H1 (cell line): ENCODE measurements at regions not wholly inside any gene's neighbourhood (a gene's known extent, or its start where the extent isn't known, plus 50 kb on each side); places are given as distances from the start of the nearest gene placed in this dataset.

Source experiments
- CTCF ChIA-PET: fragments of 300-600 bp; sonication (Branson Sonifier 250); formaldehyde crosslinking; loops from one replicate; lab custom pipeline; 2021; ENCODE audit not compliant: partially characterized antibody; lab: Charles Lee
- POLR2A ChIA-PET: fragments of 300-600 bp; sonication (Branson Sonifier 250); formaldehyde crosslinking; loops from one replicate; lab custom pipeline; 2021; ENCODE audit warnings: inconsistent platforms; ENCODE audit not compliant: partially characterized antibody; lab: Charles Lee
- DNase-seq, 2 experiments: peaks; one replicate each; pipeline versions ENCODE4 v3.0.0 to v3.0.0-alpha.2; 2010 to 2022; ENCODE audit warnings: low spot score in 2 of 2, low read depth in 1 of 2, mixed read lengths in 1 of 2
- FAIRE-seq: peaks from 2 replicates; lab custom pipeline; 2011; peaks lifted over from hg19 to GRCh38; lab: Jason Lieb, UNC
- H2AFZ ChIP-seq: 2 replicates; pipeline ENCODE4 v1.8.1; 2012; ENCODE audit warnings: low read length, inconsistent platforms
- H2AK5ac ChIP-seq: 2 replicates; pipeline ENCODE4 v1.6.1; 2013; ENCODE audit warnings: low read depth, low read length
- H2BK120ac ChIP-seq: replicated peaks from 2 replicates; pipeline ENCODE3; 2013; ENCODE audit warnings: low read depth, low read length, inconsistent platforms
- H2BK12ac ChIP-seq: 2 replicates; pipeline ENCODE4 v1.6.1; 2013; ENCODE audit warnings: low read depth, low read length
- H2BK15ac ChIP-seq: 2 replicates; pipeline ENCODE4 v1.6.1; 2013; ENCODE audit warnings: low read length
- H2BK20ac ChIP-seq: 2 replicates; pipeline ENCODE4 v1.6.1; 2013; ENCODE audit warnings: low read length
- H2BK5ac ChIP-seq: 2 replicates; pipeline ENCODE4 v1.6.1; 2013; ENCODE audit warnings: low read depth, low read length
- H3K14ac ChIP-seq: 2 replicates; pipeline ENCODE4 v1.6.1; 2013; ENCODE audit warnings: inconsistent platforms; ENCODE audit not compliant: insufficient read length
- H3K18ac ChIP-seq: 2 replicates; pipeline ENCODE4 v1.6.1; 2013; ENCODE audit warnings: low read length; ENCODE audit errors: extremely low read depth
- H3K23ac ChIP-seq: 2 replicates; pipeline ENCODE4 v1.6.1; 2013; ENCODE audit warnings: inconsistent platforms; ENCODE audit not compliant: insufficient read length
- H3K23me2 ChIP-seq: 2 replicates; pipeline ENCODE4 v1.6.1; 2013; ENCODE audit warnings: low read depth, low read length
- H3K27ac ChIP-seq: 2 replicates; pipeline ENCODE4 v1.6.1; 2011; ENCODE audit warnings: low read depth, low read length, inconsistent platforms
- H3K27me3 ChIP-seq, 4 experiments: replicated peaks in 1 of 4; 1 replicate in 1 of 4; 2 replicates in 3 of 4; pipeline versions ENCODE4 v1.6.1 to v1.8.1; 2011 to 2013; ENCODE audit warnings: low read length in 3 of 4, mild to moderate bottlenecking in 3 of 4, inconsistent platforms in 2 of 4, mixed read lengths in 2 of 4, moderate library complexity in 1 of 4; ENCODE audit not compliant: control insufficient read depth in 3 of 4, insufficient read depth in 3 of 4; ENCODE audit errors: extremely low read depth in 1 of 4
- H3K36me3 ChIP-seq, 4 experiments: 2 replicates each; pipeline versions ENCODE4 v1.6.1 to v1.8.1; 2011 to 2013; ENCODE audit warnings: mild to moderate bottlenecking in 4 of 4, low read length in 3 of 4, moderate library complexity in 2 of 4, control low read depth in 1 of 4, inconsistent platforms in 1 of 4; ENCODE audit not compliant: insufficient read depth in 4 of 4, control insufficient read depth in 2 of 4
- H3K4ac ChIP-seq: replicated peaks from 2 replicates; pipeline ENCODE3; 2013; ENCODE audit warnings: low read length, low read depth, mixed read lengths, inconsistent platforms; ENCODE audit not compliant: insufficient read length
- H3K4me1 ChIP-seq, 4 experiments: replicated peaks in 1 of 4; 1 replicate in 1 of 4; 2 replicates in 3 of 4; pipeline versions ENCODE4 v1.6.1 to v1.8.1; 2011 to 2013; ENCODE audit warnings: low read length in 3 of 4, inconsistent platforms in 2 of 4, mixed read lengths in 1 of 4; ENCODE audit not compliant: insufficient read depth in 4 of 4, control insufficient read depth in 3 of 4
- H3K4me2 ChIP-seq, 2 experiments: 2 replicates each; pipeline versions ENCODE4 v1.6.1 to v1.8.1; 2011 to 2013; ENCODE audit warnings: low read depth in 2 of 2, low read length in 2 of 2, control low read depth in 1 of 2, inconsistent platforms in 1 of 2, mild to moderate bottlenecking in 1 of 2; ENCODE audit not compliant: insufficient read depth in 1 of 2
- H3K4me3 ChIP-seq, 4 experiments: fragments of 200-600, 300-600 bp in 1 of 4; sonication (generic), shearing (Covaris generic), sonication (Bioruptor Twin) in 1 of 4; 2 replicates each; pipeline versions ENCODE4 v1.5.1 to v1.8.1; 2011 to 2016; ENCODE audit warnings: low read length in 4 of 4, low read depth in 3 of 4, control low read depth in 2 of 4, inconsistent platforms in 2 of 4, mild to moderate bottlenecking in 2 of 4, mixed read lengths in 1 of 4, moderate library complexity in 1 of 4; ENCODE audit not compliant: insufficient read depth in 2 of 4; ENCODE audit errors: extremely low read depth in 1 of 4
- H3K56ac ChIP-seq: replicated peaks from 2 replicates; pipeline ENCODE3; 2013; ENCODE audit warnings: low read depth, mild to moderate bottlenecking, mixed read lengths, low read length, inconsistent platforms; ENCODE audit not compliant: insufficient read length
- H3K79me1 ChIP-seq: 2 replicates; pipeline ENCODE4 v1.6.1; 2013; ENCODE audit warnings: low read depth, low read length, control low read depth
- H3K79me2 ChIP-seq, 2 experiments: 2 replicates each; pipeline versions ENCODE4 v1.6.1 to v1.8.1; 2012 to 2013; ENCODE audit warnings: low read length in 2 of 2, mild to moderate bottlenecking in 2 of 2, inconsistent platforms in 1 of 2; ENCODE audit not compliant: insufficient read depth in 2 of 2, control insufficient read depth in 1 of 2
- H3K9ac ChIP-seq, 4 experiments: replicated peaks in 1 of 4; 1 replicate in 1 of 4; 2 replicates in 3 of 4; pipeline versions ENCODE4 v1.6.1 to v1.8.1; 2011 to 2013; ENCODE audit warnings: low read depth in 3 of 4, low read length in 3 of 4, control low read depth in 2 of 4, mild to moderate bottlenecking in 2 of 4, moderate library complexity in 2 of 4, inconsistent platforms in 1 of 4; ENCODE audit errors: extremely low read depth in 1 of 4
- H3K9me3 ChIP-seq, 2 experiments: 2 replicates each; pipeline versions ENCODE4 v1.6.1 to v1.8.1; 2012 to 2013; ENCODE audit warnings: mild to moderate bottlenecking in 2 of 2, moderate library complexity in 2 of 2, control low read depth in 1 of 2, inconsistent platforms in 1 of 2, low read depth in 1 of 2, low read length in 1 of 2, mixed read lengths in 1 of 2; ENCODE audit not compliant: insufficient read depth in 2 of 2
- H4K20me1 ChIP-seq, 2 experiments: replicated peaks in 1 of 2; 2 replicates each; pipeline versions ENCODE3 to v1.8.1; 2011 to 2013; ENCODE audit warnings: inconsistent platforms in 2 of 2, low read length in 2 of 2, mild to moderate bottlenecking in 1 of 2; ENCODE audit not compliant: insufficient read depth in 2 of 2, control insufficient read depth in 1 of 2
- H4K5ac ChIP-seq: 2 replicates; pipeline ENCODE4 v1.6.1; 2013; ENCODE audit warnings: low read length, low read depth, mixed read lengths, inconsistent platforms; ENCODE audit not compliant: insufficient read length
- H4K8ac ChIP-seq: 2 replicates; pipeline ENCODE4 v1.8.0; 2013; ENCODE audit warnings: mild to moderate bottlenecking, moderate library complexity, low read length, inconsistent platforms; ENCODE audit not compliant: insufficient read depth; ENCODE audit errors: extremely low read depth
- H4K91ac ChIP-seq: replicated peaks from 2 replicates; pipeline ENCODE3; 2013; ENCODE audit warnings: low read length, mixed read lengths, inconsistent platforms; ENCODE audit not compliant: insufficient read length
- ATF3 ChIP-seq: IDR thresholded peaks from 2 replicates; pipeline ENCODE4 v1.6.1; 2011; ENCODE audit warnings: low read depth, mild to moderate bottlenecking, low read length; ENCODE audit not compliant: insufficient read depth
- BACH1 ChIP-seq: IDR thresholded peaks from 2 replicates; pipeline ENCODE4 v1.6.1; 2012; ENCODE audit warnings: low read length, improper control_type of control experiment
- BCL11A ChIP-seq, 2 experiments: IDR thresholded peaks; one replicate each; pipeline ENCODE4 v1.6.1; 2011; ENCODE audit warnings: low read depth in 2 of 2, low read length in 2 of 2, mild to moderate bottlenecking in 2 of 2
- EGR1 ChIP-seq: IDR thresholded peaks from 2 replicates; pipeline ENCODE4 v1.6.1; 2011; ENCODE audit warnings: low read depth, low read length, borderline replicate concordance
- MAFK ChIP-seq: IDR thresholded peaks from 2 replicates; pipeline ENCODE4 v1.6.1; 2012; ENCODE audit warnings: low read depth, mild to moderate bottlenecking, improper control_type of control experiment, low read length
- PHF8 ChIP-seq: fragments of 200-600 bp; sonication (generic); conservative IDR thresholded peaks from 2 replicates; pipeline ENCODE4 v1.7.1; 2012; ENCODE audit warnings: low read depth, mild to moderate bottlenecking, inconsistent platforms, low read length, moderate library complexity
- SAP30 ChIP-seq: fragments of 300-600 bp; sonication (generic); IDR thresholded peaks from 2 replicates; pipeline ENCODE4 v1.7.1; 2012; ENCODE audit warnings: low read length, moderate library complexity, mild to moderate bottlenecking, inconsistent platforms; ENCODE audit not compliant: insufficient read depth, insufficient replicate concordance
- SIN3A ChIP-seq, 2 experiments: IDR thresholded peaks in 1 of 2; conservative IDR thresholded peaks in 1 of 2; 2 replicates each; pipeline ENCODE4 v1.6.1; 2011 to 2012; ENCODE audit warnings: low read length in 2 of 2, improper control_type of control experiment in 1 of 2, low read depth in 1 of 2, mild to moderate bottlenecking in 1 of 2
- SP4 ChIP-seq: IDR thresholded peaks from 2 replicates; pipeline ENCODE4 v1.6.1; 2012; ENCODE audit warnings: low read length, inconsistent platforms
- SUZ12 ChIP-seq: fragments of 200-600 bp; sonication (generic); IDR thresholded peaks from 2 replicates; pipeline ENCODE4 v1.6.1; 2012; ENCODE audit warnings: mild to moderate bottlenecking, inconsistent platforms, low read length, moderate library complexity, mixed read lengths
- TCF12 ChIP-seq: IDR thresholded peaks from 2 replicates; pipeline ENCODE4 v1.6.1; 2011; ENCODE audit warnings: low read depth, mild to moderate bottlenecking, low read length
- YY1 ChIP-seq: IDR thresholded peaks from 2 replicates; pipeline ENCODE4 v1.6.1; 2011; ENCODE audit warnings: low read depth, mild to moderate bottlenecking, low read length
- WGBS, 2 experiments: shearing (Covaris generic) in 1 of 2; methylation state at CpG; one replicate each; pipeline versions ENCODE4 v1.1.6 to v1.1.7; 2013 to 2015; ENCODE audit warnings: low lambda C conversion rate in 2 of 2, mixed read lengths in 2 of 2, inconsistent platforms in 1 of 2, low coverage in 1 of 2, missing lambda C conversion rate in 1 of 2; ENCODE audit not compliant: insufficient replicate concordance in 2 of 2, insufficient coverage in 1 of 2, insufficient read length in 1 of 2; ENCODE audit errors: extremely low coverage in 1 of 2, missing lambda C conversion rate in 1 of 2; 5-methylcytosine and 5-hydroxymethylcytosine counted together

- no peak overlapping the region for H3K27ac ChIP-seq
- no peak for FAIRE-seq
- no peak for TF ChIP-seq BACH1
- no peak for TF ChIP-seq YY1
- TF ChIP-seq ATF3: no peak
- TF ChIP-seq PHF8: no peak
- TF ChIP-seq SUZ12: no peak
- TF ChIP-seq SIN3A (conservative IDR thresholded peaks at IDR 0.05 in 1 of 2, IDR thresholded peaks at IDR 0.05 in 1 of 2; ENCODE audit: low read depth in 1 of 2, low read length in 2 of 2): no peak
- no peak for TF ChIP-seq SAP30
- TF ChIP-seq BCL11A (IDR thresholded peaks at IDR 0.05; ENCODE audit: low read depth in 2 of 2, low read length in 2 of 2): no peak
- no peak for TF ChIP-seq EGR1
- no peak for TF ChIP-seq SP4
- no peak for TF ChIP-seq MAFK
- no peak for TF ChIP-seq TCF12
Observed at GRCh38 chr14:80393766-80394165, 182.5 kb upstream of the DIO2 start.

More at GRCh38 chr14:80393766-80394165, 182.5 kb upstream of the DIO2 start:
- no peak overlapping the region for H3K18ac ChIP-seq
- no peak overlapping the region for H2BK12ac ChIP-seq
- no peaks in the 10 kb centered on the region for H3K79me2 ChIP-seq
- no peak for DNase-seq
- 4% methylated on average over 1 of the region's 1 CpG; no CpG with 5 or more reads in 1 of the 2 experiments for WGBS, 2 experiments
- H3K14ac ChIP-seq: no peak overlapping the region
- ChIA-PET POLR2A (no interaction called here), CTCF (no interaction called here)
- H2BK15ac ChIP-seq: no peak overlapping the region
- no peak overlapping the region for H2AK5ac ChIP-seq
- H3K9ac ChIP-seq: no peak overlapping the region
- no peak overlapping the region for H2BK5ac ChIP-seq
- peaks cover 0 to 4% of the 10 kb centered on the region in 2 experiments; a peak in 1 of 4 replicates for H3K9me3 ChIP-seq
- H3K23me2 ChIP-seq: no peaks in the 10 kb centered on the region
- no peak overlapping the region for H4K5ac ChIP-seq
- no peak overlapping the region for H3K56ac ChIP-seq
- no peak overlapping the region for H3K4ac ChIP-seq
- no peak overlapping the region for H3K4me2 ChIP-seq
- H4K8ac ChIP-seq: no peak overlapping the region
- no peak overlapping the region for H3K4me3 ChIP-seq
- no peaks in the 10 kb centered on the region for H3K79me1 ChIP-seq
- no peak overlapping the region for H2BK20ac ChIP-seq
- H2AFZ ChIP-seq: no peak overlapping the region
- H3K4me1 ChIP-seq: peaks cover 0 to 5% (median 0%) of the 10 kb centered on the region in 4 experiments; a peak in 1 of 7 replicates
- no peak overlapping the region for H4K91ac ChIP-seq
- no peaks in the 10 kb centered on the region for H4K20me1 ChIP-seq
- H3K23ac ChIP-seq: no peak overlapping the region
- H2BK120ac ChIP-seq: no peak overlapping the region
- no peaks in the 10 kb centered on the region for H3K36me3 ChIP-seq
- H3K27me3 ChIP-seq: no peaks in the 10 kb centered on the region
